ENCODE measurements at regions not wholly inside any gene's neighbourhood (a gene's known extent, or its start where the extent isn't known, plus 50 kb on each side); places are given as distances from the start of the nearest gene placed in this dataset.
"Not testable (repeated sequence)": the region's sequence is repeated elsewhere in the genome, so short reads cannot be mapped to it uniquely, and the experiment has no call there.

- H3K27me3 Mint-ChIP-seq = no peaks in the 10 kb centered on the region
- H3K36me3 Mint-ChIP-seq = no peaks in the 10 kb centered on the region
- H3K4me1 Mint-ChIP-seq = no peaks in the 10 kb centered on the region
- no peak overlapping the region for H3K4me3 Mint-ChIP-seq
- DNase-seq = no peak
- H3K9me3 Mint-ChIP-seq = no peaks in the 10 kb centered on the region
- CTCF ChIA-PET = no interaction called here
- no peak overlapping the region for H3K27ac Mint-ChIP-seq
These were observed 197.1 kb upstream of the FGF13 start for GRCh38 chrX:138908577-138908976.

GRCh38 chrX:138897621-138898492 is 186.3 kb upstream of the FGF13 start:
- no peaks in the 10 kb centered on the region for H3K4me1 Mint-ChIP-seq
- no peak overlapping the region for H3K27ac Mint-ChIP-seq
- DNase-seq = no peak
- no peaks in the 10 kb centered on the region for H3K9me3 Mint-ChIP-seq
- H3K4me3 Mint-ChIP-seq = no peak overlapping the region
- CTCF ChIA-PET = no interaction called here
- H3K27me3 Mint-ChIP-seq = no peaks in the 10 kb centered on the region
- no peaks in the 10 kb centered on the region for H3K36me3 Mint-ChIP-seq

DNA sequence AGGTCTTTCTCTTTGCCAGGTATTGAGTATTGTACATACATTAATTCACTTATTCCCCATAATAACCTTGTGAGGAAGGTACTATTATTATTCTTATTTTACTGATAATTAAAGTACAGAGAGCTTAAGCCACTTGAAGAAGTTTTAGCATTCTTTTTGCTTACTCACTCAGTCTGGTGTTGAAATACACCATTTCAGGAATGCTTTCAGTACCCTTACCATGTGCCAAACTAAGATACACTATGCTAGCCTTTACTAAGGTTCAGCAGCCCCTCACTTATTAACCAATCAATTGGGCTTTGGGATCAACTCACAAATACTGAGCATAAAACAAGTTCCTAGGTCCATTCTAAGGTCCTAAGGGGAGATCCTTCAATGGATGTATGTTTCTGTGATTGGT is 179.0 kb upstream of the FGF13 start:
- no peak for DNase-seq
- H3K4me3 Mint-ChIP-seq = no peak overlapping the region
- no peaks in the 10 kb centered on the region for H3K4me1 Mint-ChIP-seq
- no peaks in the 10 kb centered on the region for H3K9me3 Mint-ChIP-seq
- CTCF ChIA-PET = interaction anchor here (0.6 kb wide), 1 partner anchor 24 kb away, joined by 3 read pairs; no protein-coding TSS in a partner anchor
- H3K27me3 Mint-ChIP-seq = no peaks in the 10 kb centered on the region
- H3K27ac Mint-ChIP-seq = no peak overlapping the region
- H3K36me3 Mint-ChIP-seq = no peaks in the 10 kb centered on the region

DNA sequence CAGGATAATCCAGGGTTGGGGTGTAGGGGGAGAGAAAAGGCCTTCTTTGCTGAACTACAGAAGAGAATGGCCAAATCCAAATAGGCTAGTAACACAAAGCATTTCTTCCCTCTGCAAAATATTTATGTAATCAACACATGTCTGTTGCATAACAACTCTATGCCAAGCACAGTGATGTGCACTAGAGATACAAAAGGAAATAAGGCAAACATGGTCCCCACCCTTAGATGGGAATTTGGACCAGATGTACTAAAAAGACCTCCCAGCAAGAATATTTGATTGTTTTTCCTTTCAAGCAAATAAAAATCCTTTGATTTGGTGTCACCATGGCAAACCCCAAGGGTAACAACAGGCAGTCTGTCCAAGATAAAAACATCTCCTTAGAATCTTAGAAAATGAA is 177.6 kb upstream of the FGF13 start:
- no peak overlapping the region for H3K4me3 Mint-ChIP-seq
- no peaks in the 10 kb centered on the region for H3K4me1 Mint-ChIP-seq
- H3K27me3 Mint-ChIP-seq = no peaks in the 10 kb centered on the region
- CTCF ChIA-PET = no interaction called here
- H3K9me3 Mint-ChIP-seq = no peaks in the 10 kb centered on the region
- no peaks in the 10 kb centered on the region for H3K36me3 Mint-ChIP-seq
- H3K27ac Mint-ChIP-seq = no peak overlapping the region
- no peak for DNase-seq

DNA sequence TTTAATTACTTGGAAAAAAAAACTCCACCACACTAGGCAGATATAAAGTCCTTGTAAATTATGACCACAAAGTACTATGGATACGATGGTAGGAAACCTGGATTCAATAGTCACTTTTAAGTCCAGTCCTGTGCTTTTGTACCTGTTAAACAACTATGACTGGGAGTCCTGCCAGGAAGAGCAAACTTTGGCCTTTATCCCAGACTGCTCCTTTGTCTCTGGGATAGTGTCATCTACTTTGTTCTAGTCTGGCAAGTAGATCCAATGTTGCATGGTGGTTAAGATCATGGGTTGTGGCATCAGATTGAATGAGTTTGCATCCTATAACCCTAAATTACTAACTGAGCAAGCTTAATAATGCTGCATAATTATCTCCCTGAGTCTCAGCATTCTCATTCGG is 175.3 kb upstream of the FGF13 start:
- Mint-ChIP-seq H3K4me1 (no peaks in the 10 kb centered on the region), H3K36me3 (no peaks in the 10 kb centered on the region), H3K9me3 (no peaks in the 10 kb centered on the region), H3K4me3 (no peak overlapping the region), H3K27ac (no peak overlapping the region), H3K27me3 (no peaks in the 10 kb centered on the region)
- CTCF ChIA-PET = no interaction called here
- no peak for DNase-seq

DNA sequence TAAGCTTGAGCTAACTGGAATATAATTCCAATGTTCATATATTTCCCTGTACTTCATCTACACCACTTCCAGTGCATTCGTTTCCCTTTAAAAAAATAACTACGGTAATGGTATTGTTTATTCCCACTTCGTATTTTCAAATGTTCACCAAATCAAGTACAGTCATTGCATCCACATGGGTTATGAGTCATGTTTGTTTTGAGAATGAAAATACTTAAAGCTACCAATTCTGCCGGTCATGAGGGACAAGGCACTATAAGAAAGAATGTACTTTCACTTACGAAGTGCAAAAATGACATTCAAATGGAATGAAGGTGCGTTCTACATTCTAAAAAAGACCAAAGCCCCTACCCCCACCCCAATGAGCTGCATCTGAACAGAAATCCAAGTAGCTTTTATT is 174.4 kb upstream of the FGF13 start:
- CTCF ChIA-PET = no interaction called here
- Mint-ChIP-seq H3K9me3 (no peaks in the 10 kb centered on the region), H3K4me3 (no peak overlapping the region), H3K4me1 (no peaks in the 10 kb centered on the region), H3K27me3 (no peaks in the 10 kb centered on the region), H3K36me3 (no peaks in the 10 kb centered on the region), H3K27ac (no peak overlapping the region)
- DNase-seq = no peak

DNA sequence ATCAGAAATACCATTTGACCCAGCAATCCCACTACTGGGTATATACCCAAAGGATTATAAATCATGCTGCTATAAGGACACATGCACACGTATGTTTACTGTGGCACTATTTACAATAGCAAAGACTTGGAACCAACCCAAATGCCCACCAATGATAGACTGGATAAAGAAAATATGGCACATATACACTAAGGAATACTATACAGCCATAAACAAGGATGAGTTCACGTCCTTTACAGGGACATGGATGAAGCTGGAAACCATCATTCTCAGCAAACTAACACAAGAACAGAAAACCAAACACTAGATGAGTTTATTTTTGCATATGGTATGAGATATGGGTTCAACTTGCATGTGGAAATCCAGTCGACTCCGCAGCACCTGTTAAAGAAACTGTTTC is 168.8 kb upstream of the FGF13 start:
- DNase-seq, H3K4me3 Mint-ChIP-seq, H3K27ac Mint-ChIP-seq, H3K9me3 Mint-ChIP-seq, H3K36me3 Mint-ChIP-seq, H3K27me3 Mint-ChIP-seq, CTCF ChIA-PET, H3K4me1 Mint-ChIP-seq: not testable (repeated sequence)

- H3K4me3 Mint-ChIP-seq = no peak overlapping the region
- H3K9me3 Mint-ChIP-seq = no peaks in the 10 kb centered on the region
- H3K36me3 Mint-ChIP-seq = no peaks in the 10 kb centered on the region
- H3K27ac Mint-ChIP-seq = no peak overlapping the region
- CTCF ChIA-PET = no interaction called here
- no peaks in the 10 kb centered on the region for H3K27me3 Mint-ChIP-seq
- no peak for DNase-seq
- no peaks in the 10 kb centered on the region for H3K4me1 Mint-ChIP-seq
These were observed 166.2 kb upstream of the FGF13 start for GRCh38 chrX:138877746-138878145.

DNA sequence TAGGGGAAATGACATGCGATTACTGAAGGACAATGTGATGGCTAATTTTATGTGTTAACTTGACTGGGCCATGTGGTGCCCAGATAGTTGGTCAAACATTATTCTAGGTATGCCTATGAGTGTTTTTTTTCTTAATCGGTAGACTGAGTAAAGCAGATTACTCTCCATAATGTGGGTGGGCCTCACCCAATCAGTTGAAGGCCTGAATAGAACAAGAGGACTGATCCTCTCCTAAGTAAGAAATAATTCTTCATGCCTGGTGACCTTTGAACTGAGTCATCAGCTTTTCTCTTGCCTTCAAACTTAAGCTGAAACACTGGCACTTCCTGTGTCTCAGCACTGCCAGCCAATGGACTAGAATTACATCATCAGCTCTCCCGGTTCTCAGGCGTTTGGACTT is 164.0 kb upstream of the FGF13 start:
- no peaks in the 10 kb centered on the region for H3K9me3 Mint-ChIP-seq
- no peak overlapping the region for H3K27ac Mint-ChIP-seq
- no peaks in the 10 kb centered on the region for H3K4me1 Mint-ChIP-seq
- DNase-seq = no peak
- H3K36me3 Mint-ChIP-seq = no peaks in the 10 kb centered on the region
- no peaks in the 10 kb centered on the region for H3K27me3 Mint-ChIP-seq
- CTCF ChIA-PET = no interaction called here
- no peak overlapping the region for H3K4me3 Mint-ChIP-seq

- Mint-ChIP-seq H3K4me3 (no peak overlapping the region), H3K9me3 (no peaks in the 10 kb centered on the region), H3K27ac (no peak overlapping the region), H3K4me1 (no peaks in the 10 kb centered on the region), H3K36me3 (no peaks in the 10 kb centered on the region), H3K27me3 (no peaks in the 10 kb centered on the region)
- DNase-seq = no peak
- CTCF ChIA-PET = interaction anchor here (0.6 kb wide), 1 partner anchor 227 kb away, joined by 4 read pairs; no protein-coding TSS in a partner anchor
These were observed 162.9 kb upstream of the FGF13 start for GRCh38 chrX:138874271-138874935.

GRCh38 chrX:138873640-138874039 is 162.1 kb upstream of the FGF13 start:
- H3K27me3 Mint-ChIP-seq, H3K4me3 Mint-ChIP-seq, H3K36me3 Mint-ChIP-seq, H3K4me1 Mint-ChIP-seq, CTCF ChIA-PET, H3K27ac Mint-ChIP-seq, DNase-seq, H3K9me3 Mint-ChIP-seq: not testable (repeated sequence)

GRCh38 chrX:138872537-138872936 is 161.0 kb upstream of the FGF13 start:
- Mint-ChIP-seq H3K36me3 (no peaks in the 10 kb centered on the region), H3K4me3 (no peak overlapping the region), H3K27me3 (no peaks in the 10 kb centered on the region), H3K9me3 (no peaks in the 10 kb centered on the region), H3K4me1 (no peaks in the 10 kb centered on the region), H3K27ac (no peak overlapping the region)
- DNase-seq = no peak
- CTCF ChIA-PET = no interaction called here

- H3K4me1 Mint-ChIP-seq = no peaks in the 10 kb centered on the region
- CTCF ChIA-PET = no interaction called here
- no peak for DNase-seq
- no peak overlapping the region for H3K27ac Mint-ChIP-seq
- no peaks in the 10 kb centered on the region for H3K9me3 Mint-ChIP-seq
- no peak overlapping the region for H3K4me3 Mint-ChIP-seq
- H3K36me3 Mint-ChIP-seq = no peaks in the 10 kb centered on the region
- no peaks in the 10 kb centered on the region for H3K27me3 Mint-ChIP-seq
These were observed 160.2 kb upstream of the FGF13 start for GRCh38 chrX:138871739-138872138.

DNA sequence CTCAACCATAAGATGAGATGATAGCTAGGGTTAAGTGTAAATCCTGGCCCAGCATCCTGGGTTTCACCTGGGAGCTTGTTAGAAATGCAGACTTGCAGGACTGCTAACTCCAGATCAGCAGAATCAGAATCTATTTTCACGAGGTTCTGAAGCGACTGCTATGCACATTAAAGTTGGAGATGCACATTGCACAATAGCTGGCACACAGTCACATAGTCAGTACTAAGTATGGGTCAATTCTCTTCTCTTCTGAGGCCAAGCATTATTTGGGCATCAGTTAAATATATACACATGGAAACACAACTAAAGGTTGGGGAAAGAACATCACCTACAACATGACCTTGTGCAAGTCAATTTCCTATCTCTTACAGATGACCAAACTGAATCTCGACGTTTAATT is 155.1 kb upstream of the FGF13 start:
- CTCF ChIA-PET = no interaction called here
- Mint-ChIP-seq H3K9me3 (no peaks in the 10 kb centered on the region), H3K27me3 (no peaks in the 10 kb centered on the region), H3K36me3 (no peaks in the 10 kb centered on the region), H3K27ac (no peak overlapping the region), H3K4me1 (no peaks in the 10 kb centered on the region), H3K4me3 (no peak overlapping the region)
- DNase-seq = no peak

- Mint-ChIP-seq H3K4me3 (no peak overlapping the region), H3K4me1 (no peaks in the 10 kb centered on the region), H3K36me3 (no peaks in the 10 kb centered on the region), H3K27me3 (no peaks in the 10 kb centered on the region), H3K27ac (peak overlapping the region; percentile 58), H3K9me3 (no peaks in the 10 kb centered on the region)
- DNase-seq = no peak
- CTCF ChIA-PET = no interaction called here
These were observed 153.7 kb upstream of the FGF13 start for GRCh38 chrX:138865093-138865649.
